ENCODE measurements at regions not wholly inside any gene's neighbourhood (a gene's known extent, or its start where the extent isn't known, plus 50 kb on each side); places are given as distances from the start of the nearest gene placed in this dataset.

DNA sequence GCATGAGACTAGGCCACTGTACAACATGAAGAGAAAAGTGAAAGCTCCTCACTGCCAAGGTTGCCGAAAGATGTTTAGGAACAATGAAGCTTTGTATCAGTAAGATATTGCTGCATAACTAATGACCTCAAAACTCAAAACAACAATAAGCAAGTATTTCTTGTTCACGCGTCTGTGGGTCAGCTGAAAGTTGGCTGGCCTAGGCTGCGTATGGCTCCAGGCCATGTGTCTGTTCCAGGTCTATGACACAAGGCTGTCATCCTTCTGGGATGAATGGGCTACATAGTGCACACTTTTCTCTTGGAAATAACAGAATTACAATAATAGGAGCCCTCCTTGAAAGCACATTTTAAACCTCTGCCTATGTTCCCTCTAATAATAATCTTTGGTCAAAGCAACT is 515.9 kb downstream of the PLPP3 start:
- ChIA-PET POLR2A (ENCODE audit: unreplicated experiment) (no interaction called here), CTCF (no interaction called here)
- Histone ChIP-seq H3F3A (ENCODE audit: insufficient read depth, low read depth) (peaks cover 11% of the 10 kb centered on the region; the same call in 1 of the 2 replicates), H3K4me2 (no peak overlapping the region), H3K36me3 (ENCODE audit: low read depth) (no peaks in the 10 kb centered on the region), H3K4me1 (replicated peaks; ENCODE audit: insufficient read depth) (peaks cover 11% of the 10 kb centered on the region), H3K79me2 (ENCODE audit: low read depth) (no peaks in the 10 kb centered on the region), H4K20me1 (ENCODE audit: insufficient read depth) (no peaks in the 10 kb centered on the region), H3K4me3 (no peak overlapping the region), H2AFZ (no peak overlapping the region), H3K9me2 (ENCODE audit: insufficient read depth) (0 out of 2 replicates have a peak, but pooled peaks cover 4% of the 10 kb centered on the region), H3K27me3 (ENCODE audit: insufficient read depth, low read depth) (no peaks in the 10 kb centered on the region), H3K9me3 (ENCODE audit: insufficient read depth, low read depth) (no peaks in the 10 kb centered on the region), H3K27ac (no peak overlapping the region)
- DNase-seq = no peak
- TF ChIP-seq EZH2 (IDR thresholded peaks at IDR 0.05; ENCODE audit: low read depth) = no peak
- BruUV-seq (replicated peaks) = no TSS peak
- intact Hi-C loops (cut with micrococcal nuclease; ENCODE audit: unreplicated experiment) = no loop called here

DNA sequence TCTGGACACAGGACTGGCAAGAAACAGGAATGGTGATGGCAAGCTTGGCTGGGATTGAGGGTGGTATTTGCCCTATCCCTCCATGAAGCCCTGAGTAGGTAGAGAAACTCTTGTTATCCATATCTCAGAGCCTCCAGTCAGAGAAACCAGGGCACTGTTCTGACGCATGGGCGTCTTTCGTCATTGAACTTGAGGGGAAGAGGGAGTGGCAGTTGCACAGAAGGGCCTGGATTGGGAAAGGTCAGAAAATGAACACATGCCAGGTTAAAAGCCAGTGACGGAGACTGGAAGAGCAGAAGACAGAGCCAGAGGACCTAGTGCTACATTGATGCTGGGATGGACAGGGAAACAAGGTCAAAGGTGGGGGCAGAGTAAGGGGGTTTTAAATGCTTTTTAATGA is 516.7 kb downstream of the PLPP3 start:
- peaks cover 11% of the 10 kb centered on the region; the same call in 1 of the 2 replicates for H3F3A ChIP-seq (ENCODE audit: insufficient read depth, low read depth)
- H3K4me1 ChIP-seq (replicated peaks; ENCODE audit: insufficient read depth) = peaks cover 11% of the 10 kb centered on the region
- TF ChIP-seq EZH2 (IDR thresholded peaks at IDR 0.05; ENCODE audit: low read depth) = no peak
- TF ChIP-seq, protein P1, sequence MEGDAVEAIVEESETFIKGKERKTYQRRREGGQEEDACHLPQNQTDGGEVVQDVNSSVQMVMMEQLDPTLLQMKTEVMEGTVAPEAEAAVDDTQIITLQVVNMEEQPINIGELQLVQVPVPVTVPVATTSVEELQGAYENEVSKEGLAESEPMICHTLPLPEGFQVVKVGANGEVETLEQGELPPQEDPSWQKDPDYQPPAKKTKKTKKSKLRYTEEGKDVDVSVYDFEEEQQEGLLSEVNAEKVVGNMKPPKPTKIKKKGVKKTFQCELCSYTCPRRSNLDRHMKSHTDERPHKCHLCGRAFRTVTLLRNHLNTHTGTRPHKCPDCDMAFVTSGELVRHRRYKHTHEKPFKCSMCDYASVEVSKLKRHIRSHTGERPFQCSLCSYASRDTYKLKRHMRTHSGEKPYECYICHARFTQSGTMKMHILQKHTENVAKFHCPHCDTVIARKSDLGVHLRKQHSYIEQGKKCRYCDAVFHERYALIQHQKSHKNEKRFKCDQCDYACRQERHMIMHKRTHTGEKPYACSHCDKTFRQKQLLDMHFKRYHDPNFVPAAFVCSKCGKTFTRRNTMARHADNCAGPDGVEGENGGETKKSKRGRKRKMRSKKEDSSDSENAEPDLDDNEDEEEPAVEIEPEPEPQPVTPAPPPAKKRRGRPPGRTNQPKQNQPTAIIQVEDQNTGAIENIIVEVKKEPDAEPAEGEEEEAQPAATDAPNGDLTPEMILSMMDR (conservative IDR thresholded peaks at IDR 0.05) = no peak
- no peaks in the 10 kb centered on the region for H3K79me2 ChIP-seq (ENCODE audit: low read depth)
- BruUV-seq (replicated peaks) = no TSS peak
- H2AFZ ChIP-seq = no peak overlapping the region
- H3K27me3 ChIP-seq (ENCODE audit: insufficient read depth, low read depth) = no peaks in the 10 kb centered on the region
- no peaks in the 10 kb centered on the region for H4K20me1 ChIP-seq (ENCODE audit: insufficient read depth)
- H3K36me3 ChIP-seq (ENCODE audit: low read depth) = no peaks in the 10 kb centered on the region
- ChIA-PET POLR2A (ENCODE audit: unreplicated experiment) (no interaction called here), CTCF (no interaction called here)
- H3K9me3 ChIP-seq (ENCODE audit: insufficient read depth, low read depth) = no peaks in the 10 kb centered on the region
- H3K9me2 ChIP-seq (ENCODE audit: insufficient read depth) = 0 out of 2 replicates have a peak, but pooled peaks cover 4% of the 10 kb centered on the region
- no peak overlapping the region for H3K4me2 ChIP-seq
- no peak overlapping the region for H3K27ac ChIP-seq
- DNase-seq = no peak
- no peak overlapping the region for H3K4me3 ChIP-seq
- intact Hi-C loops (cut with micrococcal nuclease; ENCODE audit: unreplicated experiment) = no loop called here

DNA sequence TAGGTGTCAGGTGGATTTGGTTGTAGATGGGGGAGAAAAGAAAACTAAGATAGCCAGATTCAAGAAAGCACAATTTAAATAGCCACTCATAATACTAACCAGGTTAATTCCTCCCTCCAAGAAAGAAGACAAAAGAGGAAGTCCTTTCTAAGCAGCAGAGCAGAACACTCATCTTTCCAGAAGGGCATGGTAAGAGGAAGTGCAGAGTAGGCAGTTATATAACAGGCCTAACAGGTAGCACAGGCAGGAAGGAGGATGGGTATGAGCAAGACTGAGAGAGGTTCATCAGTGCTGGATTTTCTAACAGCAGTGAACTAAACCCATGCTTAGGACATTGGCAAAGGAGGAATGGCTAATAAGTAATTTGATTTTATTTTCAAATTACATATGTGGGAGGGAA is 517.5 kb downstream of the PLPP3 start:
- no TSS peak for BruUV-seq (replicated peaks)
- Histone ChIP-seq H3K4me1 (replicated peaks; ENCODE audit: insufficient read depth) (peaks cover 16% of the 10 kb centered on the region), H3F3A (ENCODE audit: insufficient read depth, low read depth) (peaks cover 11% of the 10 kb centered on the region; the same call in 1 of the 2 replicates), H3K27me3 (ENCODE audit: insufficient read depth, low read depth) (no peaks in the 10 kb centered on the region), H3K79me2 (ENCODE audit: low read depth) (no peaks in the 10 kb centered on the region), H3K4me3 (no peak overlapping the region), H2AFZ (no peak overlapping the region), H3K27ac (no peak overlapping the region), H3K36me3 (ENCODE audit: low read depth) (no peaks in the 10 kb centered on the region), H4K20me1 (ENCODE audit: insufficient read depth) (no peaks in the 10 kb centered on the region), H3K9me3 (ENCODE audit: insufficient read depth, low read depth) (no peaks in the 10 kb centered on the region), H3K4me2 (no peak overlapping the region), H3K9me2 (ENCODE audit: insufficient read depth) (0 out of 2 replicates have a peak, but pooled peaks cover 4% of the 10 kb centered on the region)
- CTCF ChIA-PET = no interaction called here
- no peak for DNase-seq
- POLR2A ChIA-PET (ENCODE audit: unreplicated experiment) = no interaction called here
- intact Hi-C loops (cut with micrococcal nuclease; ENCODE audit: unreplicated experiment) = no loop called here
- no peak for TF ChIP-seq EZH2 (IDR thresholded peaks at IDR 0.05; ENCODE audit: low read depth)
- TF ChIP-seq, protein P1 (conservative IDR thresholded peaks at IDR 0.05) = no peak

DNA sequence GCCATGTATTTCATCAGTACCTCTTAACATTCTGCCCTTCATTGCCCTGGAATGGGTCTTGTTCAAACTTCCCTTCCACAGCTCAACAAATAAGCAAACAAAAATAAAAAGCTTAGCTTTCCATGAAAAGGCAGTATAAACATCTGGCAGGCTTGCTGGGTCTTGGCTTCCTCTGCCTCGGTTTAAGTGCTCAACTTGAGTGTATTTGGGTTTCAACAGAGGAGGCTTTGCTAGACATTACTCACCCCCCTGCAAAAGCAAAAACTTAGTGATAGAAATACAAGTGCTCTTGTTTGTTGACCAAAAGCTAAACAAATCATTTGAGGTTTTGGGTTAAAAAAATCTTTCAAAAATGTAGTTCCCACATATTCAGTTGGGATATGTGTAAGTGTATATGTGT is 518.5 kb downstream of the PLPP3 start:
- DNase-seq = no peak
- H2AFZ ChIP-seq = no peak overlapping the region
- H3F3A ChIP-seq (ENCODE audit: insufficient read depth, low read depth) = peaks cover 11% of the 10 kb centered on the region; the same call in 1 of the 2 replicates
- ChIA-PET CTCF (no interaction called here), POLR2A (ENCODE audit: unreplicated experiment) (no interaction called here)
- no peaks in the 10 kb centered on the region for H3K36me3 ChIP-seq (ENCODE audit: low read depth)
- H4K20me1 ChIP-seq (ENCODE audit: insufficient read depth) = no peaks in the 10 kb centered on the region
- H3K4me2 ChIP-seq = no peak overlapping the region
- H3K27me3 ChIP-seq (ENCODE audit: insufficient read depth, low read depth) = no peaks in the 10 kb centered on the region
- TF ChIP-seq EZH2 (IDR thresholded peaks at IDR 0.05; ENCODE audit: low read depth) = no peak
- TF ChIP-seq, protein P1 (conservative IDR thresholded peaks at IDR 0.05) = no peak
- intact Hi-C loops (cut with micrococcal nuclease; ENCODE audit: unreplicated experiment) = no loop called here
- no TSS peak for BruUV-seq (replicated peaks)
- H3K9me2 ChIP-seq (ENCODE audit: insufficient read depth) = 0 out of 2 replicates have a peak, but pooled peaks cover 4% of the 10 kb centered on the region
- no peak overlapping the region for H3K4me3 ChIP-seq
- H3K79me2 ChIP-seq (ENCODE audit: low read depth) = no peaks in the 10 kb centered on the region
- no peaks in the 10 kb centered on the region for H3K9me3 ChIP-seq (ENCODE audit: insufficient read depth, low read depth)
- no peak overlapping the region for H3K27ac ChIP-seq
- H3K4me1 ChIP-seq (replicated peaks; ENCODE audit: insufficient read depth) = peaks cover 18% of the 10 kb centered on the region
